ENCODE measurements at regions not wholly inside any gene's neighbourhood (a gene's known extent, or its start where the extent isn't known, plus 50 kb on each side); places are given as distances from the start of the nearest gene placed in this dataset.
"Not testable (repeated sequence)": the region's sequence is repeated elsewhere in the genome, so short reads cannot be mapped to it uniquely, and the experiment has no call there.

DNA sequence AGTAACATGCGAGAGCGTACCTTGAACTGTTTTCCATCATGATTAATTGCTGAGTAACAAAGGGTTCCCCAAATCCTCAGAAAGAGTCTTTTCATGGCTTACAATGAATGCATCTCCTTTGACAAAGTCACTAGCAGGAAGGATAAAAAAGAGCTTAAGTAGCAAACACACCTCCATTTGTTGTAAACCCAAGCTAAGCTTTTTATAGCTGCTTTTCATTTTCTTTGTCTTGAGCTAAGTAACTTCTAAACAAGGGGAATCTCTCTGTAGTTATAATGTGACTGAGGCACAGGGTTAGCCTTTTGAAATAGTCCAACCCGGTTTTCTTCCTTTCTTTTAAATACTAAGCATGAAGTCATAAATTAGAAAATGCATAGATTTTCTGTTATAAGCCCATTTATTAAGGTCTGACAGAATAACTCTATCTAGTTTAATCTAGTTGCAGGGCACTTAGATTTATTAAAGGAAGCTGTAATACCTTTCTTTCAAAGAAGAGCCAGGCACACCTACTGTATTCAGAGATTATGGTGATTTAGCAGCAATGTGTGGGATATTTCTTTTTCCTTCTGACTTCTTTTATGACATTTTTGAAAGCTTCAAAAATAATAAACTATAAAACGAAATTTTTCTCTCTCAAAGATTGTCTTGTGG lies 226.9 kb upstream of the SMIM31 start:
- no peak for DNase-seq

DNA sequence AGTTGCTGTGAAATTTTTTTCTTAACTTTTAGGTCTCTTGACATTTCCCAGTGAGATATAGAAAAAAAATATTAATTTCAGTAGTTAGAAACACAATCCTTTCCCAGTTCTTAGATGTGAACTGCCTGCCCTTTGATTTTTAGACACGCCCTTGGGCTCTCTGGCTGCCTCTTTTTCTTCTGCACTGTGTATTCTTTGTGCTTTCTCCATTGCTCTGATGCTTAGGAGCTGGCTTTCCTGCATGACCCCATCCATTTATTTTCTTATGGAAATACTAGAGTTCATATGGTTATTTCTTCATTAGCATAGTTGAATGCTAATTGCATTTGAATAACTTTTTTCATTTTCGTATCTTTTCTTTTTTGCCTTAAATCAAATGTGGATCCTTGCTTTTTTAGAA lies 224.9 kb upstream of the SMIM31 start:
- DNase-seq, result no peak

DNA sequence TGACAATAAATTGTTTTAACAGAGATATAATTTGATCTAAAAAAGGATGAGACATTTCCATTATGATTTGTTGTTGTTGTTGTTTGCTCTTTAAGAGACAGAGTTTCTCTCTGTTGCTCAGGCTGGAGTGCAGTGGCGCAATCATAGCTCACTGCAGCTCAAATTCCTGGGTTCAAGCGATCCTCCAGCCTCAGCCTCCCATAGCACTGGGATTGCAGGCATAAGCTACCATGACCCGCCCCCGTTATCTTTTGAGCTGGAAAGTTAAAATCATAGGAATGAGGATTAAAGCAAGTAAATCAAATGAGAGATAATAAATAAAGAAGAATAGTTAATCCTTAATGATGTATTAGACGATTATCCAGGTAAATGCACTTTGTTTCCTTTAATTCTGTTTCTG lies 224.4 kb upstream of the SMIM31 start:
- no peak for DNase-seq

DNA sequence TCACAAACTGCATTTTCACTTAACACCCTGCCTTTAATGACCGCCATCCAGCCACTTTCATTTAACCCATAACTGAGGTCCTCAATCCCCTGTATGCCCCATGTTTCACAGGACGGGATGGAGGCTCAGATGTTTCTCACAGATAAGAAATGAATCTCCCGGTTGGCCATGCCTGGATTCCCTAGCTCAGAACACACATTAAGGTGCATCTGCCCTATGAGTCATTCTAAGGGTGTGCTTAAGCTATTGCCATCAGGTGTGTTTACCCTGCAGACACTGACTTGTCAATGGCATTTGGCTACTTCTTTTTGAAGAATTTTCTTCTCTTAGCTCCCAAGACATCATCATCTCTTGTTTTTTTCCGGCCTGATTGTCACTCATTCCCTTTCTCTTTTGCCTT lies 222.6 kb upstream of the SMIM31 start:
- DNase-seq, result no peak

DNA sequence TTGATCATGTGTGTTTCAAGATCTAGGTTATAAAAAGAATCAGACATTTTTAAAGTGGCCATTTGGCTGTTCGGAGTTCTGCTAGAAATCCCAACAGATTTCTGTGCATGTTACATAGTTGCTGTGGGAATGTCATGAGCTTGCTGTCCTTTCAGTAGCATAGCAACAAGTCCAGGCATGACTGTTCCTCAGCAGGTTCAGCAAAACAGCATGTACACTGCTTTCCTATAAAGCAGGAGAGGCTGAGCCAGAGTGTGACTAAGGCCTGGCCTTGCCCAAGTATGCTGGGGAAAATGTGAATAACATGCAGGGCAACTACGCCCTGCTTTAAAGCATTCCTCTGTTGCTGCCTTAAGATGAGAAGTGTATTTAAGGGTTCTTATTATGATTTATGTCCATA lies 217.1 kb upstream of the SMIM31 start:
- DNase-seq, result no peak

DNA sequence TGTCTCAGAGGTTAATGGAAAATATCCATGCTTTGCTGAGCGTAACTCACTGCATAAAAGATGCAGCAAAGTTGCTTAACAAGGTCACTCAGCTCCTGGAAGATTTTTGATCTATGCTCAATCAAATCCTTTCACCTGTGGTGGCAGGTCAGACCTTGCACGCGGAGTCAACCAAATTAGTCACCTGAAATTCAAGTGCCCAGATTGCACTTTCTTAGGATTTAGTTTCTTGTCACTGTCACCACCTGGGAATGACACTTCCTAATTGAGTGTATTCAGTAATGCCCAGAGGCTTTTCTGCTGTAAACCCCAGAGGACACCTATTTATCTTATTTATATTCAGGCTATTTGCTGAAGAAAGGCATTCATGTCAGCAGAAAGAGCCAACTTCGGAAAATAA lies 215.8 kb upstream of the SMIM31 start:
- DNase-seq, result no peak

DNA sequence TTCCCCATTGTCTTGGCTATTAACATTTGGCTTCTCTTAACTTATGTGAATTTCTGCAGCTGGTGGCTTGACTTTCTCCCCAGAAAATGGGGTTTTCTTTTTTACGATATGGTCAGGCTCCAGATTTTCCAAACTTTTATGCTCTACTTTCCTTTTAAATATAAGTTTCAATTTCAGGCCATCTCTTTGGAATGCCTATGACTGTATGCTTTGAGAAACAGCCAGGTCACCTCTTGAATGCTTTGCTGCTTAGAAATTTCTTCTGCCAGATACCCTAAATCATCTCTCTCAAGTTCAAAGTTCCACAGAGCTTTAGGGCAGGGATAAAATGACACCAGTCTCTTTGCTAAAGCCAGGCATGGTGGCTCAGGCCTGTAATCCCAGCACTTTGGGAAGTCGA lies 212.9 kb upstream of the SMIM31 start:
- DNase-seq, result no peak

DNA sequence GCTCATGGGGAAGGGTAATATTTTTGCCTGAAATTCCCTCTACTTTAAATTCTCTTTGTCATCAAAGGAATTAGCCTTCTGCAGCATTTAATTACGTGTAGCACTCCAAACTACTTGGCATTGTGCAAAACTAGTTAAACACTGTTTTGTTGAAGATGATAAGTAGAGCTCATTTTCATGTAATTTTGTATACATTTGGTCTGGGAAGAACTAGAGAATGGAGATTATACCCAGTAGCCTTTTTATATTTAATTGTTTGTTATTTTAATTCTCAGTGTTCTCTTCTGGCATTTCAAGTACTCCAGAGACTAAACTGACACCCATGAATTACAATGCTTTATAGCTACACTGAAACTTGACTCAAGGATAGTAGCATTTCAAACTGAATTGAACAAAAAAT lies 211.5 kb upstream of the SMIM31 start:
- no peak for DNase-seq

DNA sequence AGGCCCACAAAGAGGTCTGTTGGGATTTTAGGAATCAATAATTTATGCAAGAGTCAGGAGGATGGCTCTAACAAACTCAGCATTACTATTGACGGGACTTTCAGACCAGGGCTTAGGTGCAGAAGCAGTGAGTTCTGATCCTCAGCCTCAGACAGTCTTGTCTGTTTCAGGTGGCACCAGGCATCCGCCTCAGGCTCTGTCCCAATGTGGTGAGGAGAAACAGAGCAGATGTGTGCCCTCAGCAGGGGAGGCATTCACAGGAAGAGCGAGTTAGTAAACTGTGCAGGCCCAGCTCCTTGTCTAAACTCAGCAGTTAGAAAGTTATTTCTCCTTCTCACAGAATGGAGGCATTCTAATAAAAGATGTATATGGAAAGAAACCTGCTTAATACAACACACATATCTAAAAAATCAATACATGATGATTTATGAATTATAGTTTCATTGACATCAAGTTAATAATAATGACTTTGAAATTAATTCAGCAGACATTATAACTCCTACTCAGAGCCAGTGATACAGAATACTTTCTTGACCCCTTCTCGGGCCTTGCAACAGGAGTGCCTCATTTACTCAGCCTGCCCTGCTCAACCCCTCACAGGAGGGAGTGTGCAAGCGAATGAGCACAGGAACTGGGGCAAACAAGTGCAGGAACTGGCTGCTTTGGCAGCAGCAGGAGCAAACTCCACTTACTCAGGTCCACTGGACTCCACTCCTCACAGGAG lies 202.8 kb upstream of the SMIM31 start:
- no peak for DNase-seq

DNA sequence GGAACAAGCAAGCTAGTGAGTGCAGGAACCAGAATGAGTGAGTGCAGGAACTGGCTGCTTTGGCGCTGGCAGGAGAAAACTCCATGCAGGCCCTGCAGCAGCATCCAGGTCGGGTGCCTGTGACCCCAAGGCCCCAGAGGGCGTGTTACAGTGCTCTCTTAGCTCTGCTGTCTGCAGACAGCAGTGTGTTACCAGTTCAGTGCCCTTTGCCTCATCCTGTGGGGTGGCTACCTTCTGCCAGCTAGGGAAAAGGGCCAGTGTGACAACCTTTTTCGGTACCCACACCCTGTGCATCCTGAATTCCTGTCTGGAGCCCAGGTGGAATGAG lies 202.3 kb upstream of the SMIM31 start:
- no peak for DNase-seq

DNA sequence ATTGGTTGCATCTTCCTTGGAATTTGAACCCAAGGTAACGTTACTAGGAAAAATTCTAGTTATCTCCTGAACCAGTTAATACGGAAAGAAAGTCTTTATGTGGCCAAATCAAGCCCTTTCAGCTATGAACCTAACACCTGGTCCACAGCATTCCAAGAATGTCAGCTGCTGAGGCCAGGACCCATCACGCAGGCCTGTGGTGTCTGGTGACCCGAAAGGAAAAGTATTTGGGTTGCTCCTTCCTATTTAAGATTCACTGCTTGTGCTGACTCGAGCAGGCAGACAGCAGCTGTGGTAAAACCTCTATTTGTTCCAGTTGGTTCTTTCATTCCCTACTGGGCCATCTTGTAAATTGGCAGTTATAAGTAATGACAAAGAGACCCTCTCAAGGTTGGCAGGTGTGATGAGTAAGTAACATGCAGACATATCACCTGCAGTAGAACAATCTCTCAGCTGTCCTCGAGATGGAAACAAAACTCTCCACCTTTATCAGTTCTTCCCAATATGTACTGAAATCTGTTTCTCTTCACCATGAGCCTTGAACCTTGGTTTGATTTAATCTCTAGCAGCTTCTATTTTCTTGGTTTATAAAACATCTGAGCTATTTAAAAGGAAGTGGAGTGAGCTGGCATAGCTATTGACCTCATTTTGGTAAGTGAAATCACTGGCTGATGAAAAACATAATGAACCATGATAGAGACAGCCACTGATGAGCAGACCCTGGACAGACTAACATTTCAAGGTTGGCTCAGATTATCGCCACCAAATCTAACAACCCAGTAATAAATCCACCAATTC lies 182.1 kb upstream of the SMIM31 start:
- no peak for DNase-seq

DNA sequence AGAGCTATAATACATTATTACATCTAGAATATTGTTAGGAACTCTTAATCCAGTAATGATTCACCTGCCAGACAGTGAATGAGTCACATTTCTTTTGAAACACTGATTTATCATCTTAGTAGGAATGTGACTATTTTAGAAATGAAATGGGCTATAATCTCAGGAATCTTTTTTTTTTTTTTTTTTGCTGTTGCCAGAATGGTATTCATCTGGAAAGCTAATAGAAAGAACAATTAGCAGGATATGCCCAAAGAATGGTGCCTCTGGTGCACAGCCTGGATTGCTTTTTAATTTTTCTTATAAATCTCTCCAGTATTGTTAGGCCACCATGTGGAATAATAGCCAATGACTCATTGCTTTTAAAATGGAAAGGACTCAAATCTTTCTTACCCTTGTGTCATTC lies 181.1 kb upstream of the SMIM31 start:
- no peak for DNase-seq

DNA sequence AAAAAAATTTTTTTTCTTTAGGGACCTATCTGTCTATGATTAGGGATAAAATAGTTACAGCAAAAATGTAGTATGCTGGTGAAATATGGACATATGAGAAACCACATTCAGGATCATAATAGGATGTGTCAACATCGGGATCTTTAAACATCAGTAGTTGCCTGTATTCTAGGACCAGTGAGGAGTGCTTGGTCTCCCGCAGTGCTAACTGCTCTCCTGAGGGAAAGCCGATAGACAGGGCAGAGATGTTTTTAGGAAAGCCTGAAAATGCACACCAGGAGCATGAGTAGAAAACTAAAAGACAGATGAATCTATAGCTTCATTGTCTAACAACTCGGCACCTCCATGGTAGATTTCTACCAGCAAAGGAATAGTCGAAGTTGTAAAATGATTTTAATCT lies 178.1 kb upstream of the SMIM31 start:
- DNase-seq, result no peak

DNA sequence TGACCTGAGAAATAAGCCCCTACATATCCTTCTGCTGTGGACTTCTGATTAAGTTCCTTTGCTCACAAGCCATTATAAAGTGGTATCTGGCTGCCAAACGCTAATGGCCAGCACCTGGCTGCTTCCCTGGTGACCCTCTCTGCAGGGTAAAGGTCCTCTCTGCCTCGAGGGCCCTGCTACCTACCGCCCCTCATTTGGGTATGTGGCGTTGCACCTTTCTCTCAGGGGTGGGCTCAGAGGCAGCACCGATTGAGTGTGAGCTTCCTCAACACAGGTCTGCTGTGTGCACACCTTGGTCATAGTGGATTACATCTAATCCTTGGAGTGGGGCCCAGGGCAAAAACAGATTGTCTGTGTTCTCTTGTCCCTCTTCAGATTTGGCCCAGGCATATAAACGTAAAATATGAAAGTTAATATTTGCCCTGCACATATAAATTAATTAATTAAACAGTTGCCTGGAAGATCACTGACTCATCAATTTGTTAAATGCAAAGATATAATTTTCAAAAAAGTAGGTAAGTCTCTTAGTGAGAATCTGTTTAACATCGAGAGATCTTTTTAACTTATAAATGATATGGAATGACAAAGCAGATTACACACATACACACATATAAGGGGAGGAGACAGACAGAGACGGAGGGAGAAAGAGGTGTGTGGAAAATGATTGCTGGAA lies 174.5 kb upstream of the SMIM31 start:
- no peak for DNase-seq

DNA sequence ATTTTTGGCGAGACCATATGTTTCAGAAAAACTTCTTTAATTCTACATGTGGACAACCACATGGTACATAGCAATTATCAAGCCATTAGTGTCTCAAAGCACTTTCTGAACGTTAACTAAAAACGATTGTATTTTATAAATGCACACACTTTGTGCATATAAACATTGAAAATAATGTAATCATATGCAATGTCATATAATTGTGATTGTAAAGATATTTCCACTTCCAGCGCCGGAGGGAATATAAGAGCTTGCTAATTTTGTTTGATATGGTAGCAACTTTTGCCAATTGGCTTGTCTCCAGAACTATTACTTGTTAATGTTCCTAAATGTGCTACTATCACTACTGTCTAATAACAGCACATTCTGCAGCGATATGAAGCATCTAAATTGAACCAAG lies 162.3 kb upstream of the SMIM31 start:
- DNase-seq, result no peak

DNA sequence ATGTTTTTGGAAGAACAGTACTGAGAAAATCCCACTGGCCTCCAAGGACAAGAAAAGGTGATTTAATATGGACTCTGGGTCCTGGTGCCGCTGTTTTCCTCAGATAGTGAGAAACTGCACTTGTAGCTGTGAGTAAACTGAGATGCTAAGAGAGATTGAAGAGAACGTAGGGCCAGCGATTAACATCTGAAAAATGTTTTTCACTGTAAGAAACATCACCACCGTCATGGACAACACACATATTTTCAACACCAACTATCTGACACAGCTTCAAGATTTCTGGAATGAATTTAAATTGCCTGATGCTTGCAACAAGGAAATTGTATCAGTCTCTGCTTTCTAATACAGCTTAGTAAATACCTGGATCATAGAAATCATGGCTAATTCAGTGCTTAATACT lies 158.2 kb upstream of the SMIM31 start:
- DNase-seq, result no peak

DNA sequence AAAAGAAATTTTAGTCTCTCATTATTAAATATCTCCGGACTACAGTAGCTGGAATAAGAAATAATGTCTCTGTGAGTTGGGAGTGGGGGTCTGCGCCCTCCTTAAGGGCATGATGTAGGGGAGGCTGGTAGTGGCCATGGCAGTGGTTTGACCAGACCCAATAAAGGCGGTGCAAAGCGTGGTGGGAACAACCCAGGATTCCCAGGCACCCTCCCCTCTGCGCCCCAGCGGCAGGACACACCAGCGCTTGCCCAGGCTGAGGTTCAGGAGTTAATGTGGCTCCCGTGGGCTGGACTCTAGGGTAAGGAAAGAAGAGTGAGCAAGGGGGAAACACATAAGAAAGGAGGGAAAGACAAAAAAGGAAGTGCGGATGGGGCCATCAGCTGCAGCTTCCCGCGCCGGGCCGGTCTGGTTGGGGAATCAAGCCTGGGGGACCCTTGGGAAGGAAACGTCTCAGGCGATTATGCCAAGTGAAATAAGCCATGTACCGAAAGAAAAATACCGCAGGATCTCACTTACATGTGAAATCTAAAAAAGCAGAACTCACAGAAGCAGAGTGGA lies 157.5 kb upstream of the SMIM31 start:
- no peak for DNase-seq

DNA sequence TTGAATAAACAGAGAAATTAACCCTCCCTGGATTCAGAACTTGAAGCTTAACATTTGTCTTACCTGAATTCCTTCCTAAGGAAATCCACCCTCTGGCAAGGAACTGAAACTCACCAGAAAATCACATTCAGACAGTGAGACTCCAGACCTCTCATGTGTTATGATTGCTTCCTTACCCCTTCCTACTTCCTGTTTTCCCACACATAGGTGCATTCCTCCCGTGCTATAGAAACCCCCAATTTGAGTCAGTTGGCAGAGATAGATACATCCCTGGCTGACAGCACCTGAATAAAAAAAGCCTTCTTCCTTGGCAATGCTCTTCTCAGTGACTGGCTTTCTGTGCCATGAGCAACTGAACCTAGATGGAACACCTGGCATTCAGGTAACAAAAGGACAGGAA lies 157.0 kb upstream of the SMIM31 start:
- DNase-seq, result no peak

DNA sequence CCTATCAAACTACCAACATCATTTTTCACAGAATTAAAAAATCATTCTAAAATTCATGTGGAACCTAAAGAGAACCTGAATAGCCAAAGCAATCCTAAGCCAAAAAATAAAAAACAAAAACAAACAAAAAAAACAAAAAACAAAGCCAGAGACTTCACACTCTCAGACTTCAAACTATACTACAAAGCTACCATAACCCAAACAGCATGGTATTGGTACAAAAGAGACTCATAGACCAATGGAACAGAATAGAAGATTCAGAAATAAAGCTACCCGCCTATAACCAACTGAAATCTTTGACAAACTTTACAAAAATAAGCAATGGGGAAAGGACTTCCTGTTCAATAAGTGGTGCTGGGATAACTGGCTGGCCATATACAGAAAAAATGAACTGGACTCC lies 152.3 kb upstream of the SMIM31 start:
- DNase-seq, result no peak

DNA sequence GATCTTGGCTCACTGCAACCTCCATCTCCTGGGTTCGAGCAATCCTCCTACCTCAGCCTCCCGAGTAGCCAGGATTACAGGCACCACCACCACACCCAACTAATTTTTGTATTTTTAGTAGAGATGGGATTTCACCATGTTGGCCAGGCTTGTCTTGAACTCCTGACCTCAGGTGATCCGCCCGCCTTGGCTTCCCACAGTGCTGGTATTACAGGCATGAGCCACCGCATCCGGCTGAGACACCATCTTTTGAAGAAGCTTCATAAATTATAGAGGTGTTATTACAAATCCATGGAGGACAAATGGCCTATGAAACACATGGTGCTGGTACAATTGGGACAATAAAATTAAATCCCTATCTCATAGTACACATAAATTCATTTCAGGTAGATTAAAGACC lies 148.1 kb upstream of the SMIM31 start:
- DNase-seq, result not testable (repeated sequence)

DNA sequence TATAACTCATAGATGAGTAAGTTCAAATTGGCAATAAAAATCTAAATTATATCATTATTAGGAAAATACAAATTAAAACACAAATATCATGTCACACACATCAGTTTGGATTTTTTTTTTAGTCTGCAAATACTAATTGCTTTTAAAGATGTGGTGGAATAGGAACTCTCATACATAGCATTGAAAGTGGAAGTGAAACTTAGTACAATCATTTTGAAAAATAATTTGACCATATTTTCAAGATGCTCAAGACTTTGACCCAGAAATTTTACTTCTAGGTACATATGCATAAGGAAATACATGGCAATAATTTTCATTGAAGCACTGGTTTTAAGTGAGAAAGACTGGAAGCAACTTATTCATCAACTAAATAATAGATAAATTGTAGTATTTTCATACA lies 147.5 kb upstream of the SMIM31 start:
- DNase-seq, result no peak

DNA sequence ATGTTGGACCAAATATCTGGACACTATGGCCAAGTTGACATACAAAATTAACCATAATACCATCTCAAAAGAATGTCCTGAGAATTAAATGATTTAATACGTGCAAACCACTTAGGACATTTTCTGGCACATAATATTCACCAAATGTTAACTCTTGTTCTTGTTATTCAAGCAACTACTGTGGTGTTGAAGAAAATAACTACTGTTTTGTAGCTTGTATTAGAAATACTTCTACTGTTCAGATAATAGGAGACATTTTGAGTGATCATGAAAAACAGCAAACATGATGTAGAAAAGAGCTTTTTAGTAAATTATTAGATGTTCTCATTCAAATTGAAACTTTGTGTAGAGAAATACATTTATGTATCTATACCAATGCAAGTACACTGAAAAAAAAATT lies 140.7 kb upstream of the SMIM31 start:
- DNase-seq, result no peak

DNA sequence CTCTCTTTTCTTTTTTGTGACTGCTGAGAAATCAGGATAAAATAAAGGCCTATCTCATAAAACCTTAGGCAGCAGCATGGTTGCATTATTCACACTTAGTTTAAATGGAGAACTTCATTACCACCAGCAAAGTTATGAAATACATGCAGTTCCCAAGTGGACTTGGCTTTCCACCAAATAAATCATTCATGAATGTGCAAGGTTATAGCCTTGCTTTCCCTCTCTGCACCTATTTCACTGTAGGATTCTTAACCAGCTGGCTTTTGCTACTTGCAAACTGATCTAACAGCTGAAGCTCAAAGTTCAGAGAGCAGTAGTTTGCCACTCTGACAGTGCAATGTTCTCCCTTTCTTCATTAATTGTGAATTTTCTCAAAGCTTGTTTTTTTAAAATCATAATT lies 140.1 kb upstream of the SMIM31 start:
- DNase-seq, result no peak

DNA sequence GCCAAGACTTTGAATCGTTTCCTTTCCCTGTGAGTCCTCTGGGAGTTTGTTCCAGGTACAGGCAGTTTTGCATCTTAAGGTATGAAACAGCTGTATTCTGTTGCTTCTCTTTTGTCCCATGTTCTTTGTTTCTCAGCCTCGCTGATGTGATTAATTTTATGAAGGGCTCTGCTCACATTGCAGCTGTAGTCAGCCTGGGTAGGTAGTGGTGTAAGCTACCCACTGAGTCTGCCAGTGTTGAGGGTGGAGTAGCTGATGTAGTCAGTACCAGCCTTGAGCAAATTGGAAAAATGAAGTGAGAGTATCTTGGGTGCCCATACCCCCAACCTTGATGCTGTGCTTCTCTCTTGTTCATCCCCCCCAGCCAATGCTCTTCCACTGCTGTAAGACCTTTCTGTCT lies 139.6 kb upstream of the SMIM31 start:
- DNase-seq, result no peak

Data from AML-193 (cell line).